GM18502 (cell line): ENCODE measurements at regions not wholly inside any gene's neighbourhood (a gene's known extent, or its start where the extent isn't known, plus 50 kb on each side); places are given as distances from the start of the nearest gene placed in this dataset.

Experiments used
- ATAC-seq: cut with Tn5 transposase; IDR thresholded peaks from one replicate; pipeline ENCODE4 v1.9.1; 2021; ENCODE audit warnings: mild to moderate bottlenecking; ENCODE audit not compliant: unreplicated experiment, poor library complexity

DNA sequence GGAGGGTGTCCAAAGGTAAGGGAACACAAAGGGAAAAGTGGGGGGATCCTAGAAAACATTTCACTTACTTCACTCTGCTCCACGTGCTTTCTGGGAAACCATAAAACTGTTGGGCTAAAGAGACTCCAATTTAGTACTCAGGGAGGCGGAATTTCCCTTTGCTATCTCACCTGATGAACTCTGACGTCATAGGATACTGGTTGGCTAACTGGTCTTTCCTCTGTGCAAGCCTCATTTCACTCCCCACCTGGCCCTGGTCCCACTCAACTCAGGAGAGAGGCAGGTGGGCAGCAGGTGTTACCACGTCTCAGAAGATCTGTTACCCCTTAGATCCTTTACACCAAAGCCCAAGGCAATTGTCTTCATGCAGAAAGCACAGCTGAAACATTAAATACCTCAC, 51.8 kb upstream of the PMAIP1 start:
- peak; percentile 37 for ATAC-seq

DNA sequence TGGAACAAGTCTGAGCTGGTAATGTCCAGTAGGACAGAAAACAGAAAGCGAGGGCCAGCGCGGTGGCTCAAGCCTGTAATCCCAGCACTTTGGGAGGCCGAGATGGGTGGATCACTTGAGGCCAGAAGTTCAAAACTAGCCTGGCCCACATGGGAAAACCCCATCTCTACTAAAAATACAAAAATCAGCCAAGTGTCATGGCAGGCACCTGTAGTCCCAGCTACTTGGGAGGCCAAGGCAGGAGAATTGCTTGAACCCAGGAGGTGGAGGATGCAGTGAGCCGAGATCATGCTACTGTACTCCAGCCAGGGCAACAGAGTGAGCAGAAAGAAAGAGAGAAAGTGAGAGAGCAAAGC, 52.3 kb upstream of the PMAIP1 start:
- peak; percentile 27 for ATAC-seq

DNA sequence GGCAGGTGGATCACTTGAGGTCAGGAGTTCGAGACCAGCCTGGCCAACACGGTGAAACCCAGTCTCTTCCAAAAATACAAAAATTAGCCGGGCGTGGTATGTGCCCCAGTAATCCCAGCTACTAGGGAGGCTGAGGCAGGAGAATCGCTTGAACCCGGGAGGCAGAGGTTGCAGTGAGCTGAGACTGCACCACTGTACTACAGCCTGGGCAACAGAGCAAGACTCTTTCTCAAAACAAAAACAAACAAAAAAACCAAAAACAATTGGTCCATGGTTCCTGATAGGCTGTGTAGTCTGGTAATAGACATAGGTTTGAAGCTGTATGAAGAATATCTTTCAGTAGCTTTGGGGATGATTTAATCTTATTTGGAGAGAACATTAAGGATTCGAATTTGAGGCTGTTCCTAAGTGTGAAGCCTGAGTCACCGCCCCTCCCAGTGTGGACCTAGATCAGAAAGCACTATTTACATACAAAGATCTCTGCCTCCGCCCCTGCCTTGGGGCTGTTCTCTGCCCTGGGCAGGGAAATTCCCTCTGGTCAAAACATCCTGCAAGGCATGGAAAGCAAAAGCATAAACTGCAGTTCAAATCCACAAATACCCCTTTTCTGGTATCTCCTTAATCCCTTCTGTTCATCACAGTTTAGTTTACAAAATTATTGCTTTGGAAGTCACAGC, 52.8 kb upstream of the PMAIP1 start:
- ATAC-seq = peak; percentile 96

DNA sequence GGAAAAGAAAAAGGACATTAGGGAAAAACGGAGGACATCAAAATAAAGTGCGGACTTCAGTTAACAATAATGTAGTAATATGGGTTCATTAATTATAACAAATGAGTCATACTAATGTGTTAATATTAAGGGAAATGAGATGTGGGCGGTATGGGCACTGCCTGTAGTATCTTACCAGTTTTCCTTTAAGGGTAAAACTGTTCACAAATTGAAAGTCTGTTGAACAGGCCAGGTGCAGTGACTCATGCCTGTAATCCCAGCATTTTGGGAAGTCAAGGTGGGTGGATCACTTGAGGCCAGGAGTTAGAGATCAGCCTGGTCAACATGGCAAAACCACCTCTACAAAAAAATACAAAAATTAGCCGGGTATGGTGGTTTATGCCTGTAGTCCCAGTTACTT, 56.8 kb upstream of the PMAIP1 start:
- ATAC-seq = no peak

DNA sequence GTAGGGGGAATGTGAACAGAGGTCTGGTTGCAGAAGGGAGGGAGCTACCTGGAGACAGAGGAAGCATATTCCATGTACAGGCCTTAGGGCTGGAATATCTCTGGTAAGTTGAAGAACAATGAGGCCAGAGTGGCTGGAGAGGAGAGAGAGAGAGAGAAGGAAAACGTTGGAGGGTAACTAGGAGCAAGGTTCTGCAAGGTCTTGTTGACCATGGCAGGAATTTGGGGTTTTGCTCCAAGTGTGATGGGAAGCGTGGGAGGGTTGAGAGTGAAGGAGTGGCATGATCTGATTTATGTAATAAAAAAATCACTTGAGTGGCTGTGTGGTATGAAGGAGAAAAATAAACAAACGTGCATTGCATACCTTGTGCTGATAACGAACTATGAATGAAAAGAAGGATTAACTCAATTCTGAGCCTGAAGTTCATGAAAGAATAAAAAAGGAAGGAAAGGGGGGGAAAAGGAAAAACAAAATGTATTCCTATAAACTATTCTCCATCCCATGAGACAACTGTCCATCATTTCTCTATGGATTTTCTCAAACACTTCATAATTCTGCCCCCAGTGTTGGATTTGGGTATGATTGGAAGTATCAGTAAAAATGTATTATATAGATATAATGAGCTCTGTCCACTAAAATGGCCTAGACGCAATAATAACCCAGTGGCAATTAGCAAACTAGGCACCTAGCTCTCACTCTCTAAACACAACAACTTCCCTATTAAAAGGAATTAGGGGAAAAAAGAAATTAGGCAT, 59.7 kb upstream of the PMAIP1 start:
- no peak for ATAC-seq

DNA sequence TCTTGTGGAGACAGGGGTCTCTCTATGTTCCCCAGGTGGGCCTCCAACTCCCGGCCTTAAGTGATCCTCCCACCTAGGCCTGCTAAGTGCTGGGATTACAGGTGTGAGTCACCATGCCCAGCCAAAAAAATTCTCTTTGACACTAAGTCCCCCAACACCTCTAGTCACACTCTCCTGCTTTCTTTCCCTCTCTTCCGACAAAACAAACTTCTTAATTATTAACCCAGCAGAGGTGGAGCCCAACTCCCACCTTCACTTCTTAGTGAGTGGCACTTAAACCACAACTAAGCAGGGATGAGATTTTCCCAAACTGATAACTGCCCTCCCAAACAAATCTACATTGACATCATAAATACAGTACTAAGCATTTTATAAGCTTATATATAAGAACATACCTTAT, 60.5 kb upstream of the PMAIP1 start:
- no peak for ATAC-seq

DNA sequence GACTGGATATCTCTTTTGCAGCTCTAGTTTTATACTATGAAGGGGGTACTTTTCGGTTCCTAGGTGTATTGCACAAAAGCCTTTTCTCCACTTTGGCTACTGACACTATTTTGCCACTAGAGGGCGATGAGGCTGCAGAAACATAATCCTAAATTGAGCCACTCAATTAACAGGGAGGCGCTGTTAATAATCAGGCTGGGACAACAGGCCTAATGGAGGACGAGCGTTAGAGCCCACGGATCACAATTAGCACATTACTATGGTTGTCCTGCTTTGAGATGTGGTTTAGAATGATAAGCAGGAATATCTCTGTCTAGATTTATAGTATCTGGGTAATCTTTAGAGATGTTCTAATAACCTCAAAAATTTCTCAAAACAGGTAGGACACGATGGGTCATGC, 62.2 kb upstream of the PMAIP1 start:
- ATAC-seq = peak; percentile 55

DNA sequence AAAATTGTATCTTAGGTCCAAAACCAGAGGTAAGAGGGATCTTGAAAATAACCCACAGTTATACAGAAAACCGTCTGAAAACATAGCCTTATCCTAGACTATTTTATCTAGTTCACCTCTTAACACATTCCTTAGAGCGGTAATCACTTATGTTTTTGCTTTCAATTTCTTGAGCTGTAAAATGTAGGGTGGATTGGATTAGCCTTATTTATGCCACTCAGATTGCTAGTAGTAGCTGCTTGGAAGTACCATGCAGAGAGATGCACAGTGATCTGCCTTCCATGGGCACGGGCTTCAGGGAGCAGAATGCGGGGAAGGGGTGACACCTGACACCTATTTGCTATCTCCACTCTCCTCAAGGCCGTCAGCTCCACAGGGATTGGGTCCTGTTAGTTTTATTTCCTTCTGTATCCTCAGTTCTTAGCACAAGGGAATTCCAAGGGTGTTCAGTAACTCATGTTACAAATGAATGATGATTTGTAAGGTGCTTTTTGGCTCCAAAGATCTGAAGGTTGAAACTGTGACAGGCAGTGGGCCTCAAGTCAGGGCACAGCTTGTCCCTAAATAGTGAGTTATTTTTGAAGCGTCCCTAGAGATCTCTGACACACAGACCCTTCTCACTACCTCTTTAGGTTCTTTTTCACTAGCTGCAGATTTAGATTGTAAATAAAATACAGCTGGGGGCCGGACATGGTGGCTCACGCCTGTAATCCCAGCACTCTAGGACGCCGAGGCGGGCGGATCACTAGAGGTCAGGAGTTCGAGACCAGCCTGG, 64.0 kb upstream of the PMAIP1 start:
- ATAC-seq = no peak

DNA sequence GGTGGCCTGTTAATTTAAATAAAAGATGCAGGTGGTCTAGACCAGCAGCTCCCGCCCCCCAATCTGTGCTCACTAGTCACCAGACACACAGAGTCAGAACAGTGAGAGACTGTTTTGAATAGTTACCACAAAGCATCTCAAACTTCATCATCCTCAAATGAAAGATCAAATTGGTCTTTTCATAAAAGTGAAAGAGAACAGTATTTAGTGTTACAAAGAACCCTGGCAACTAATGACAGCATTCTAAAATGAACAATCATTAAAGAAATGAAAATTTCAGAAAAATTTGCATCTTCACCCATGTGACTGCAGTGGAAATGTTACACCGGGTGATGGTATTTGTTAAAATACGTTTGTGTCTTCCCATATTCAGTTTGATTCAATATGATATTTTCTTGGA, 65.5 kb upstream of the PMAIP1 start:
- peak; percentile 57 for ATAC-seq

DNA sequence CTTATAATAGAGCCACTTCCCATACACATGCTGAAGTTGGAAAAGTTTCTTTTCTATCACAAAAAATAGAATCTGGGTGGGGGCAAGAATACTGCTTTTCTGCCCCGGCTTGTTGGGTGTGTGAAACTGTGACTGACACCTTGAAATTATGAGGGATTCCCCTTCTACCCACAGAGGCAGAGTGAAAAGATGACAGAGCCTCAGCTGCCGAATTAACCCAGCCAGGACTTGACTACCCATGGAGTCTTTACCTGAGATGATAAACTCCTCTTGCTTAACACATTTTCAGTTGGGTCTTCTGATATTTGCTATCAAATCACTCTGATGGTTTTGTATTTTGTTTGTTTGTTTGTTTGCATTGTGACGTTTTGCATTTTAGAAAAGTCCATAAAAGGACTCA, 66.0 kb upstream of the PMAIP1 start:
- peak; percentile 86 for ATAC-seq

DNA sequence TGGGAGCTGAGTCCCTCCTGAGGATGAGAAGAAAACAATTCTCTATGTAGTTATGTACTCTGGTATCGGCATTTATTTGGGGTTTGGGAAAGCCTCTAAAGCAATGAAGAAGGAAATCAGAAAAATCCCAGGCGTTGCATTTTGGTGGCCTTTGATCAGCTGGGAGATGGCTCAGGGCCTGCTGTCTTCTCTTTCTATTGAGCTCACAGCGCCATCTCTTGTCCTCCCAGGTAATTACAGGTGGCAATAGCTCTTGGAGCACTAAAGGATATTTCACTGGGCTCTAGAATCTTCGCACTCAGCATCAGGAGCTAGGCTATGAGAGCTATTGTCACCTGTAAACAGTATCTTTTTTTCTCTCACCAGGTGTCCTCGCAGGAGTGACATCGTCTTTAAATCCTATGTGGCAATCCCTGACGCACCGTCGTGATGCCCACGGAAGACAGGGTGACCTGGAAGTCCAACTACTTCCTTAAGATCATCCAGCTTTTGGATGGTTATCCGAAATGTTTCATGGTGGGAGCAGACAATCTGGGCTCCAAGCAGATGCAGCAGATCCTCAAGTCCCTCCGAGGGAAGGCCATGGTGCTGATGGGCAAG, 76.1 kb upstream of the PMAIP1 start:
- ATAC-seq = peak; percentile 91

DNA sequence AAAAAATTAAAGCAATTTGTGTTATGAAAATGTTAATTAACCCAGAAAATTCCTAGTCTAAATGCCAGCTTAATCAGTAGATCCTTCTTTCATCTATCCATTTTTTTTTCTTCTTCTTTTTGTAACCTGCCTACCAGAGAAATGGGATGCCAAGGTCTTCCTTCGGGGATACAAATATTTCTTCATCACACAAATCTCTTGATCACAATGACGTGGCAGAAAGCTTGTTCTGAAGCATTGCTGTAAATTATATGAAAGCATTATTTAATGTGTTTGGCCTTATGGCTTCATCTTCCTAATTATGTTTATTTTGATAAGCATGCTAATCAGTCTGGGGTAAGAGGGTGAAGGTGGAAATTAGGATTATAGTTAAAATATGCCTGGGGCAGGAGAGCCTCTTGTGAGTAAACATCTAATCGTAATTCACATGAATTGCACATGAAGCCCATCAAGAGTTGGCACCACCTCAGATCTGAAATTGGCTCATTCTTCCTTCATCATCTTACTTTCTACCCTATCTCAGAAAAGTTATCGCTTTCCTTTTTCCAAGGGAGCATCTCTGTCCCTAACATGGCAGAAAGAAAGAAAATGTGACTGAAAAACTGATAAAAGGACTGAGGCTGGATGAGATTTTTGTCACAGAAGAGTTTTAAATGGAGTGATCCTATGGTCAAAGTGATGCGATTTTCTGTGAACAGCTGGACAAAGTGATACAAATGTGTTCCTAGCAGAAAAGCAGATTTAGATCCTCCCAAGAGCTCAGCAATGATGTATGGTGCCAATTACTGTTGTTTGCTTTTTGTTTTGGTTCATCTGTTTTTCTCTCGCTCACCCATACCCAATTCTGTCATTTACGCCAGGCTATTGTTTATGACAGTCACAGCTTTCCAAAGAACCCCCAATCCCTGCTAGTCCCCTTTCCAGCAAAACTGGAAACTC, 76.9 kb upstream of the PMAIP1 start:
- no peak for ATAC-seq

DNA sequence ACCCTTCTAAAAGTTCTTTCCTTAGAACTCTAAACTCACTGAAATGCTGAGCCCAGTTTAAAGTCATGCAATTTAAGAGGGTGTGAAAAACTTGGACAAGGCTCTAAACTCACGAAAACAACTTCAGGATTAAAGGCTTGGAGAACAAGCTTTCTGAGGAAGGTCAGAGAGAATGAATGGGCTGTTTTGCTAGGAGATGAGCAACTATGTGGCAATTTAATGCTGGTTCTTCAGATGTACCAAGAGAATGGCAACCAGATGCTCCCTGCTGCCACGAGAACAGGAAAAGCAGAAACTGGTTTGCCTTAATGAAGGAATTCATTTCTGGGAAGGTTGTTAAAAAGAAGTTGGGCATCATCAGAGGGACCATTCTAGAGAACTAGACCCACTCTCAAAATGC, 77.8 kb upstream of the PMAIP1 start:
- no peak for ATAC-seq

DNA sequence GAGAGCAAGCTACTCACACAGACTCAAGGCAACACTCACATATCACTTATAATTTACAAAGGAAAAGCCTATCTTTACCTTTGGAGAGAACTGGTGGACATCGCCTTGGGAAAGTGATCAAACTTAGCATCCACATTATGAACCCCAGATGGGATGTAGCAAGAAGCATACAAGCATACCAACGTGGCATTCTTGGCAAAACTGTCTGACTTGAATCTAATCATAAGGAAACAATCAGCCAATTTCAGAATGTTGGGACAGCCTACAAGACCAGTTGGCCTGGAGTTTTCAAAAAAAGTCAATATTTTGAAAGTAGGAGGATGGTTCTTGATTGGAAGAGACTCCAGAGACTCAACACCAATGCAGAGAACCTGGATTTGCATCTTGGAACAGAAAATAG, 79.1 kb upstream of the PMAIP1 start:
- ATAC-seq = no peak

DNA sequence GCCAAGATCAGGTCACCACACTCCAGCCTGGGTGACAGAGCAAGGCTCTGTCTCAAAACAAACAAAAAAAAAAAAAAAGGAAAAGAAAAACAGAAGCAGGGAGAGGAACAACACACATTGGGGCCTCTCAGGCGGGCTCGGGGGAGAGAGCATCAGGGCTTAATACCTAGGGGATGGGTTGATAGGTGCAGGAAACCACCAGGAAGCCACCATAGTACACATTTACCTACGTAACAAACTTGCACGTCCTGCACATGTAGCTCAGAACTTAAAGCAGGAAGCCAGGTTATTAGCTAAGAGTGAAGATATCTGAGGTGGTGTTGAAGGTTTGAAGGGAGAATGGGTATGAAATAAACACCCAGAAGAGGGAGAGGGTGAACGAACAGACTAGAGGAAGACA, 81.0 kb upstream of the PMAIP1 start:
- no peak for ATAC-seq

DNA sequence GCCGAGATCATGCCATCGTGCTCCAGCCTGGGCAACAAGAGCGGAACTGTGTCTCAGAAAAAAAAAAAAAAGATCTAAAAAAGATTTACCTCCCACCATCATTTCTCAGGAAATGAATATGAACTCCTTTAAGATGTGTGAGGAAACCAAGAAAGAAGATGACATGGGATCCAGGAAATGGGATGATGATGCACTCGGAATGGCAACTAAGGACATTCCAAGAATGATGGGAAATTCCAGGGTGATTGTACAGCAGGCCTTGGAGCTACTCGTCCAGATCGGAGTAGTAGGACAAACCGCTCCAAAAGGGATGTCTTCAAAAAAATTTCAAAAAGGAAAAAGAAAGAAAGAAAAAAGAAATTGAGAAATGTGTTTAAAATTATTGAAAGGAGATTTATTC, 84.9 kb upstream of the PMAIP1 start:
- no peak for ATAC-seq

DNA sequence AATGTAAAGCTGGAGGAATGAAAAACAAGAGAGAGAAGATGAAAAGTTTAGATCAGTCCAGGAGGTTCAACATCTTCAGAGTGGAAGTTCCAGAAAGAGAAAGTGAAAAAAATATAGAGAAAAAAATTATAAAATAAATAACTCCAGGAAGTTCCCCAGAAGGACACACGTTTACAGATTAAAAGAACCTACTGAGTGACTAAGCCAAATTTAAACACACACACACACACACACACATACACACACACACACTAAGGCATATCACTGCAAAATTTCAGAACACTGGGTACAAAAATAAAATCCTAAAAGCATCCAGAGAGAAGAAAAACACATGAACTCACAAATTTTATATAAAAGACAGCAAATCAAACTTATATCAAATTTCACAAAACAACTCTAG, 85.9 kb upstream of the PMAIP1 start:
- ATAC-seq = no peak

DNA sequence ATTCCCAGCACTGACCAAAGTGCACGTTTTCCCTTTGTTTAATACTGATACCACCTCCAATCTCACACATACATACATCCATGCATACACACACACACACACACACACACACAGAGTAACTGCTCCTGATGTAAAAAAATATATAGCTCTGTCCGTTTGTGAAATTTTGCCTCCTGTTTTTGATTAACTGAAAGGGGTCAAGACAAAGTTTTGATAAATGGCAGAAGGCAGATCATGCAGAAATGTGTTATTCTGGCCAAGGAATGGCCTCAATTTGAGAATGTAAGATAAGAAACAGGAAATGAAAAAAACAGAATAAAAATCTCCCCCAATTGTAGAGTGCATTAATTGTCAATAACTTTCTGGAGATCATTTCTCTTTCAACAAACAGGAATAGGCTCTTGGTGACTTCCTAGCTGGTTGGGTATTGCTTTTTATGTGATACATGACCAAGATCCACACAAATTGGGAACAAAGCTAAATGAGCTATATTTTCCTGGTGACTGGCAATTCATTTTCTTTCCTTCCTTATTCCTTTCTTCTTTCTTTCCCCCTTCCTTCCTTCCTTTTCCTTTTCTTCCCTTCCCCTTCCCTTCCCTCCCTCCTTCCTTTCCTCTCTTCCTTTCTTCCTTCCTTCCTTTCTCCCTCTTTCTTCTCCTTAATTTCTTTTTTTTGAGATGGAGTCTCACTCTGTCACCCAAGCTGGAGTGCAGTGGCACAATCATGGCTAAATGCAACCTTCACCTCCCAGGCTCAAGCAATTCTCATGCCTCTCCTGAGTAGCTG, 88.9 kb upstream of the PMAIP1 start:
- ATAC-seq = no peak

DNA sequence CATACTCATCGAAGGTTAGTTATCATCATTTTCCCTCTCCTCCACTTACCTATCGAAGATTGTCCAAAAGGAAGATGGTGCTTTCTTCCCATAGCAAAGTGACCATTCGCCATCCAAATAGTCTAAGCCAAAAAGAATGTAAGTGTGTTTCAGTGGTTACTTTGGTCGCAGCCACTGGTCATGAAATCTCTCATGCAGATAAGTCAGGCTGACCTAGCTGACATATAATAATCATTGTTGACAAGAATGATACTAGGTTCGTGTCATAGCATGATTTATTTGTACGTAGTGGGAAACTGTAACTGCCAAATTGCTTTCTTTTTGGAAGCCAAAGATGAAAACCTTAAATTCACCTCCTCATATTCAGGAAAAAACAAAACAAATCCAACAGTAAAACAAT, 89.6 kb upstream of the PMAIP1 start:
- ATAC-seq = no peak
